A549 (cell line): ENCODE measurements at regions not wholly inside any gene's neighbourhood (a gene's known extent, or its start where the extent isn't known, plus 50 kb on each side); places are given as distances from the start of the nearest gene placed in this dataset.

Experiments
- ATAC-seq, 2 experiments: fragments of 200-7000 bp in 1 of 2; fragments of >200 bp in 1 of 2; cut with Nextera tagmentation in 1 of 2; cut with Tn5 transposase in 1 of 2; 3 replicates each; pipeline versions ENCODE4 v1.8.0 to v1.9.1; 2018 to 2020; ENCODE audit warnings: mild to moderate bottlenecking in 1 of 2, moderate library complexity in 1 of 2
- CTCF ChIA-PET: fragments of 300-600 bp; sonication (Branson Sonifier 250); formaldehyde crosslinking; extraction: SDS; loops from one replicate; lab custom pipeline; 2021; ENCODE audit warnings: antibody characterized with exemption, inconsistent platforms; lab: Yijun Ruan, JAX
- POLR2A ChIA-PET: fragments of 350-600 bp; formaldehyde crosslinking; extraction: SDS; loops from one replicate; lab custom pipeline; 2021; ENCODE audit warnings: antibody characterized with exemption, inconsistent platforms; lab: Yijun Ruan, JAX
- DNase-seq, 2 experiments: peaks; one replicate each; pipeline versions ENCODE4 v3.0.0 to v3.0.0-alpha.2; 2011 to 2016; ENCODE audit warnings: low read depth in 1 of 2, low spot score in 1 of 2
- FAIRE-seq: peaks from 2 replicates; lab custom pipeline; 2011; peaks lifted over from hg19 to GRCh38; lab: Jason Lieb, UNC
- H3K27ac ChIP-seq, 2 experiments: fragments of >200 bp; sonication (Bioruptor Twin); formaldehyde crosslinking; 3 replicates each; pipeline ENCODE4 v1.5.1; 2016 to 2017
- H3K4me1 ChIP-seq: fragments of >200 bp; sonication (Bioruptor Twin); formaldehyde crosslinking; 3 replicates; pipeline ENCODE4 v1.6.1; 2016
- H3K4me2 ChIP-seq: fragments of >200 bp; sonication (Bioruptor Twin); formaldehyde crosslinking; 3 replicates; pipeline ENCODE4 v1.6.1; 2016
- H3K4me3 ChIP-seq: fragments of >200 bp; sonication (Bioruptor Twin); formaldehyde crosslinking; 3 replicates; pipeline ENCODE4 v1.5.1; 2016
- H3K9me3 ChIP-seq: fragments of >200 bp; sonication (Bioruptor Twin); formaldehyde crosslinking; 3 replicates; pipeline ENCODE4 v1.6.1; 2016
- CBX2 ChIP-seq: fragments of 200-600 bp; sonication (generic); IDR thresholded peaks from 2 replicates; pipeline ENCODE4 v1.6.1; 2016; ENCODE audit warnings: low read depth, mild to moderate bottlenecking, borderline replicate concordance
- CHD4 ChIP-seq: fragments of 200-600 bp; sonication (generic); IDR thresholded peaks from 2 replicates; pipeline ENCODE4 v1.6.1; 2016; ENCODE audit warnings: antibody characterized with exemption, mild to moderate bottlenecking, borderline replicate concordance
- EHF ChIP-seq: fragments of 250-450 bp; sonication (Bioruptor Pico); IDR thresholded peaks from 2 replicates; pipeline ENCODE4 v1.5.0; 2020; ENCODE audit warnings: mild to moderate bottlenecking
- EHMT2 ChIP-seq: fragments of 200-600 bp; sonication (generic); IDR thresholded peaks from 2 replicates; pipeline ENCODE4 v1.6.1; 2016; ENCODE audit warnings: antibody characterized with exemption, low read depth, mild to moderate bottlenecking, moderate library complexity
- EP300 ChIP-seq, 2 experiments: fragments of >200 bp; sonication (Bioruptor Twin); formaldehyde crosslinking; IDR thresholded peaks; 2 replicates in 1 of 2; 3 replicates in 1 of 2; pipeline ENCODE4 v1.6.1; 2016 to 2017
- ESRRA ChIP-seq: fragments of 150-350 bp; IDR thresholded peaks from 2 replicates; pipeline ENCODE4 v1.6.1; 2014; ENCODE audit warnings: mild to moderate bottlenecking, low read length, borderline replicate concordance
- GATA3 ChIP-seq: IDR thresholded peaks from 2 replicates; pipeline ENCODE4 v1.6.1; 2012; ENCODE audit warnings: borderline replicate concordance
- HDAC2 ChIP-seq: fragments of 200-600 bp; sonication (generic); IDR thresholded peaks from 2 replicates; pipeline ENCODE4 v1.6.1; 2016
- HEYL ChIP-seq: fragments of 250-450 bp; sonication (Bioruptor Pico); IDR thresholded peaks from 2 replicates; pipeline ENCODE4 v1.8.0; 2021; ENCODE audit warnings: mild to moderate bottlenecking, moderate library complexity
- JUNB ChIP-seq: fragments of >200 bp; sonication (Bioruptor Twin); formaldehyde crosslinking; IDR thresholded peaks from 2 replicates; pipeline ENCODE4 v1.6.1; 2016
- MAZ ChIP-seq: fragments of 150-350 bp; IDR thresholded peaks from 2 replicates; pipeline ENCODE4 v1.6.1; 2014; ENCODE audit warnings: antibody characterized with exemption, low read depth, low read length, borderline replicate concordance
- MYC ChIP-seq: IDR thresholded peaks from 2 replicates; pipeline ENCODE4 v1.6.1; 2012; ENCODE audit warnings: mild to moderate bottlenecking, inconsistent platforms, low read length, improper control_type of control experiment, borderline replicate concordance
- NR3C1 ChIP-seq: fragments of >200 bp; sonication (Bioruptor Twin); formaldehyde crosslinking; IDR thresholded peaks from 3 replicates; pipeline ENCODE4 v1.6.1; 2017
- RCOR1 ChIP-seq: fragments of 150-350 bp; IDR thresholded peaks from 2 replicates; pipeline ENCODE4 v1.6.1; 2014; ENCODE audit warnings: antibody characterized with exemption, low read length, low read depth
- TP53 ChIP-seq: fragments of 250-450 bp; sonication (Bioruptor Pico); IDR thresholded peaks from 2 replicates; pipeline ENCODE4 v1.5.0; 2021; ENCODE audit warnings: mild to moderate bottlenecking, moderate library complexity
- WGBS: methylation state at CpG from one replicate; pipeline ENCODE4 v1.1.6; 2017; ENCODE audit errors: missing lambda C conversion rate; 5-methylcytosine and 5-hydroxymethylcytosine counted together
- TF ChIP-seq, protein P1 (sequence below): fragments of 250-450 bp; sonication (Bioruptor Pico); IDR thresholded peaks from 2 replicates; pipeline ENCODE4 v1.5.0; 2021; ENCODE audit warnings: mild to moderate bottlenecking, moderate library complexity, borderline replicate concordance
- TF ChIP-seq, protein P2 (sequence below): fragments of >200 bp; sonication (Bioruptor Twin); formaldehyde crosslinking; IDR thresholded peaks from 2 replicates; pipeline ENCODE4 v1.6.1; 2016
- TF ChIP-seq, protein P3 (sequence below): fragments of >200 bp; sonication (Bioruptor Twin); formaldehyde crosslinking; IDR thresholded peaks from 3 replicates; pipeline ENCODE4 v1.6.1; 2016
- TF ChIP-seq, protein P4 (sequence below): fragments of 450-650 bp; IDR thresholded peaks from 2 replicates; pipeline ENCODE4 v1.6.1; 2014; ENCODE audit warnings: antibody characterized with exemption

DNA sequence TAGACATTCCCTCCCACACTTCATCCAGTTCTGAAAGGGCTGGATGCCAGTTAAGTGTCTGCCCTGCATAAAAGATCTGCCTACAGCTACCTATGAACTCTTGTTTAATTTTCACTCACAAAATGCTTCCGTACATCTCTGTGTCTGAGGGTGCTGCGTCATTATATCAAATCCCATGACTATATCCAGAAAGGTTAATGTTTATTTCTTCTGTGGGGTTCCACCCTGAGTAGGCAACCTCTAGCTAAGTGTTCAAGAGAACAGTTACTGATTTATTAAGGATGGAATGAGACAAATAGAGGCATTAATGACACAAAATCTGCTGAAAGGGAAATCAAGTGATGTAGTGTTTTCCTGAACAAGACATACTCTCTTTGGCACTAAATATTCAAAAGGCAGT is 220.2 kb downstream of the MTHFS start:
- ATAC-seq = no peak
- Histone ChIP-seq H3K9me3 (no peaks in the 10 kb centered on the region), H3K27ac (peak overlapping the region; percentile 8 to 33; a peak in 1 of 6 replicates), H3K4me3 (no peak overlapping the region), H3K4me2 (no peak overlapping the region), H3K4me1 (peaks cover 34% of the 10 kb centered on the region)
- POLR2A ChIA-PET = no interaction called here
- CTCF ChIA-PET = interaction anchor here (1.2 kb wide), 1 partner anchor 19 kb away, joined by 3 read pairs; no protein-coding TSS in a partner anchor
- 64% methylated on average over 2 of the region's 2 CpGs for WGBS
- DNase-seq = no peak
- TF ChIP-seq CHD4 (no peak), MAZ (no peak), EHF (no peak)
- TF ChIP-seq, protein P1, sequence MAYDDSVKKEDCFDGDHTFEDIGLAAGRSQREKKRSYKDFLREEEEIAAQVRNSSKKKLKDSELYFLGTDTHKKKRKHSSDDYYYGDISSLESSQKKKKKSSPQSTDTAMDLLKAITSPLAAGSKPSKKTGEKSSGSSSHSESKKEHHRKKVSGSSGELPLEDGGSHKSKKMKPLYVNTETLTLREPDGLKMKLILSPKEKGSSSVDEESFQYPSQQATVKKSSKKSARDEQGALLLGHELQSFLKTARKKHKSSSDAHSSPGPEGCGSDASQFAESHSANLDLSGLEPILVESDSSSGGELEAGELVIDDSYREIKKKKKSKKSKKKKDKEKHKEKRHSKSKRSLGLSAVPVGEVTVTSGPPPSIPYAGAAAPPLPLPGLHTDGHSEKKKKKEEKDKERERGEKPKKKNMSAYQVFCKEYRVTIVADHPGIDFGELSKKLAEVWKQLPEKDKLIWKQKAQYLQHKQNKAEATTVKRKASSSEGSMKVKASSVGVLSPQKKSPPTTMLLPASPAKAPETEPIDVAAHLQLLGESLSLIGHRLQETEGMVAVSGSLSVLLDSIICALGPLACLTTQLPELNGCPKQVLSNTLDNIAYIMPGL (CRISPR knock-in tag) = no peak
- TF ChIP-seq, protein P2, sequence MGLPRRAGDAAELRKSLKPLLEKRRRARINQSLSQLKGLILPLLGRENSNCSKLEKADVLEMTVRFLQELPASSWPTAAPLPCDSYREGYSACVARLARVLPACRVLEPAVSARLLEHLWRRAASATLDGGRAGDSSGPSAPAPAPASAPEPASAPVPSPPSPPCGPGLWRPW = no peak
- FAIRE-seq = peak; percentile 61

DNA sequence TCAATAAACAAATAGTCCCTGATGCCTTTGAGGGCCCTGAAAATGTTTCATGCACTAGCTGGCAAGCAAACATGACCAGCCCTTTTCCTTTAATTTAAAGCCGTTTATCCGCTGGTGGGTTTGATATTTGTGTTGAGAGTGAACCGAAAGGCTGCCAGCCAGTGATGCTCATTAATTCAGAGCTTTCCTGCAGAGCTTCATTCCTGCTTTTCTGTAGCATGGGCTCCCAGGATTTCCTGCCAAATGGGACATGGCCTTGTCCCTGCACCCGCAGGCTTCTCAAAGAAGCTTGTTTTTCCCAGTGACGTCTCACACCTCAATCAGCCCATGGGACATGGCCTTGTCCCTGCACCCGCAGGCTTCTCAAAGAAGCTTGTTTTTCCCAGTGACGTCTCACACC is 219.6 kb downstream of the MTHFS start:
- CTCF ChIA-PET = interaction anchor here (1.4 kb wide), 1 partner anchor 81 kb away, joined by 4 read pairs; no protein-coding TSS in a partner anchor
- peaks cover 41% of the 10 kb centered on the region for H3K4me1 ChIP-seq
- WGBS = 78% methylated on average over 7 of the region's 7 CpGs
- no peaks in the 10 kb centered on the region for H3K9me3 ChIP-seq
- no peak overlapping the region for H3K27ac ChIP-seq
- no peak for ATAC-seq
- no peak for TF ChIP-seq CBX2
- TF ChIP-seq, all 56 proteins: peak for 0
- FAIRE-seq = no peak
- Histone ChIP-seq H3K4me3 (no peak overlapping the region), H3K4me2 (no peak overlapping the region)
- no peak for DNase-seq
- POLR2A ChIA-PET = no interaction called here

DNA sequence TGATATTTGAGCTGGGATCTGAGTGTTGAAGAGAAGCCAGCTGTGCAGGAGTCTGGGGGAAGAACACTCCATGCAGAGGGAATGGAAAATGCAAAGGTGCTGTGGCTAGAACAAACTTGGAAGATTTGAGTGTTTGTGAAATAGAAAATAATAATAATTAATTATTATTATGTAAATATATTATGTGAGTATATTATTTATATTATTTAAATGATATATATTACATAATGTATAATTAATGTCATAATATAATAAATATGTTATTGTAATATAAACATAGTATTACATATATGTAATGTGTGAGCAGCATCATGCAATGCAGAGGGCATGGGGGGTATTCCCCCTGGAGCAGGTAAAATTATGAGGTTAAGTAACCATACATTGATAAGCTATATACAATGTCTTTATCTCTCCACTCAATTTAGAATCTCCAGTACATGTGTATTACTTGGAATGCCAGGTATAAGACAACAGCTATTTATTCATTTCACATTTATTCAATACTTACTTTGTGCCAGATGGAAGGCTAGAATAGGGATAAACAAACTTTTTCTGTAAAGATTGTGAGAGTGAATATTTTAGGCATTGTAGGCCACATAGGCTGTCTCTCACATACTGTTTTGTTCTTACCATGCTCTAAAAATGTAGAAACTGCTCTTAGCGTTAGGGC is 218.6 kb downstream of the MTHFS start:
- no peak overlapping the region for H3K4me3 ChIP-seq
- H3K4me2 ChIP-seq = no peak overlapping the region
- H3K9me3 ChIP-seq = no peaks in the 10 kb centered on the region
- H3K4me1 ChIP-seq = peaks cover 39% of the 10 kb centered on the region
- 87% methylated on average over 1 of the region's 1 CpG for WGBS
- ATAC-seq (no peak), FAIRE-seq (no peak), DNase-seq (no peak)
- no peak for TF ChIP-seq JUNB
- no peak for TF ChIP-seq GATA3
- no peak for TF ChIP-seq EHMT2
- TF ChIP-seq RCOR1 = no peak
- TF ChIP-seq HDAC2 = no peak
- TF ChIP-seq, protein P1 (CRISPR knock-in tag) = no peak
- TF ChIP-seq NR3C1 = no peak
- TF ChIP-seq TP53 = no peak
- TF ChIP-seq EP300 (IDR thresholded peaks at IDR 0.05) = no peak
- no peak for TF ChIP-seq ESRRA
- no peak for TF ChIP-seq MYC
- TF ChIP-seq, protein P3, sequence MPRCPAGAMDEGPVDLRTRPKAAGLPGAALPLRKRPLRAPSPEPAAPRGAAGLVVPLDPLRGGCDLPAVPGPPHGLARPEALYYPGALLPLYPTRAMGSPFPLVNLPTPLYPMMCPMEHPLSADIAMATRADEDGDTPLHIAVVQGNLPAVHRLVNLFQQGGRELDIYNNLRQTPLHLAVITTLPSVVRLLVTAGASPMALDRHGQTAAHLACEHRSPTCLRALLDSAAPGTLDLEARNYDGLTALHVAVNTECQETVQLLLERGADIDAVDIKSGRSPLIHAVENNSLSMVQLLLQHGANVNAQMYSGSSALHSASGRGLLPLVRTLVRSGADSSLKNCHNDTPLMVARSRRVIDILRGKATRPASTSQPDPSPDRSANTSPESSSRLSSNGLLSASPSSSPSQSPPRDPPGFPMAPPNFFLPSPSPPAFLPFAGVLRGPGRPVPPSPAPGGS = no peak
- TF ChIP-seq, protein P4, sequence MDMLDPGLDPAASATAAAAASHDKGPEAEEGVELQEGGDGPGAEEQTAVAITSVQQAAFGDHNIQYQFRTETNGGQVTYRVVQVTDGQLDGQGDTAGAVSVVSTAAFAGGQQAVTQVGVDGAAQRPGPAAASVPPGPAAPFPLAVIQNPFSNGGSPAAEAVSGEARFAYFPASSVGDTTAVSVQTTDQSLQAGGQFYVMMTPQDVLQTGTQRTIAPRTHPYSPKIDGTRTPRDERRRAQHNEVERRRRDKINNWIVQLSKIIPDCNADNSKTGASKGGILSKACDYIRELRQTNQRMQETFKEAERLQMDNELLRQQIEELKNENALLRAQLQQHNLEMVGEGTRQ = no peak
- TF ChIP-seq HEYL (CRISPR knock-in tag) = no peak
- TF ChIP-seq EHF = no peak
- H3K27ac ChIP-seq = no peak overlapping the region
- POLR2A ChIA-PET = no interaction called here
- CTCF ChIA-PET = interaction anchor here (1.4 kb wide), 1 partner anchor 82 kb away, joined by 4 read pairs; no protein-coding TSS in a partner anchor
